Femur (tissue), 1 donor: ENCODE measurements at regions not wholly inside any gene's neighbourhood (a gene's known extent, or its start where the extent isn't known, plus 50 kb on each side); places are given as distances from the start of the nearest gene placed in this dataset.
A peak's percentile ranks its signal among the peaks of the same experiment; 100 is the strongest.

Source experiments
- DNase-seq: peaks from one replicate; pipeline ENCODE4 v3.0.0-alpha.2; 2017

DNA sequence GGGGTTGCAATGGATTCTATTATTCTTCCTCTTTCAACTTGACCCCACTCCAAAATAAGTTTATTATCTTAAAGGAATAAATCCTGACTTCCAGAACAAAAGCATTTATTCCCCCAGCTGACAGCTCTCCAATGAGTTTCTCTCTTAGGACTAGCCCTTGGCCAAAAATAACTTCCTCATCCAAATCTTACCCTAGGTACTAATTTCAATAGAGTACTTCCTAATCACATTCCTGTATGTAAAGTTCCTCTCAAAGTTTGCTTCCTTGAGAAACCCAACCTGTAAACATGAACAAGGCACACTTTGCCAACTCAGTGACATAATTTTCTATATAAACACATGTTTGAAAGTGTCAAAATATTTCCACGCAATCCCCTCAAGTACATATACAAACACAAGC, 671.2 kb upstream of the GALNTL6 start:
- no peak for DNase-seq

DNA sequence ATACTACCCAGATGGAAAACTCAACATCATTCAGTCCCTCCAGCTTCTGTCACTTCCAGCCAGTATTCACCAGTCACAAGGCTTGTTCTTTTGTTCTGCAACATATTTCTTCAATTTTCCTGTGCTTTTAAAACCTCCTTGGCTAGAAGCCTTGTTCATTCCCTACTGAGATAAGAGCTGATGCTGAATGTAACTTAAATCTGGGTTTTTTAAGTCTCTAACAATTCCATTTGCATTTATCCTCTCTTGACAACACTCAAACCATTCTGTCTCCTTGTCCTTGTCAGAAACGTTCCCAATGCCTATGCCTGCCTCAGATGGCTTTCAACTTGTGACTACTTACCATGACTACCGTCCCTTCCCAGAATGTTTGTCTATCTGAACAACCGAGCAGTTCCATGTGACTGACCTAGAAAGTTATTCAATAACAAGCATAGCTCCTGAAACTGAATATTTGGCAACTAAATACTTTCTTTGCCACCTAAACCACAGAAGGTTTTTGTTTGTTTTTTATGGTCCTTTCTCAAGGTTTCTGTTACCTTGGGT, 682.9 kb upstream of the GALNTL6 start:
- DNase-seq: no peak

DNA sequence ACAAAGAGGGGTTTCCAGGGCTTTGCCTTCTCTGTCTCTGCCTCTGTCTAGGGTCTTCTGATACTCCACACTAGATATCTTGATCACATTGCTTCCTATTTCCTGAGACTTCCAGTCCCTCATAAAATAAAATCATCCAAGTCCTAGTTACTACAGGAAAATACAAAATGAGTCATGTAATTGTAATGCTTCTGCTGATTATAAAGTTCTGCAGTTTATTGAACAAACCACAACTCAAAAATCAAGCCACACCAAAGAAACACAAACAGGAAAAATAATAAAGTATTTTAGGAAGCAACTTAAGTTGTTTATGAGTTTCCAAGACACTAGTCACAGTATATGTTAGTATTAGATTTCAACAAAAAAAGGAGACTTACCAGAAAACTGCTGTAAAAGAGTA, 695.1 kb upstream of the GALNTL6 start:
- DNase-seq: no peak

DNA sequence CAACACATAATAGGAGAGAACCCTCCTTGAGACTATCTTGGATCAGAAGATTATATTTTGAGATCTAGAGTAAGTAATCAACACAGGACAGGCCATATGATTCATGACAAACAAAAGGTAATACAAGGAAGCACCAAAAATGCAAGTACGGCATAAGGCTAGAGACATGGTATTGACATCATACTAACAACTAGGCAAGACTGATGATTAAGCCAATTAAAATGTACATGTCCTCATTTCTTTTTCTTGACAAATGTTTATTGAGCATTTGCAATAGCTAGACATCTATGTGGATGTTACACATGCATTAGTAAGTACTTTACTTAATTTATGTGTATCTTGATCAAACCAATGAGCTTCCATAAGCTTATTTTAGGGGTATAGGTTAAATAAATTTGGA, 695.7 kb upstream of the GALNTL6 start:
- no peak for DNase-seq

DNA sequence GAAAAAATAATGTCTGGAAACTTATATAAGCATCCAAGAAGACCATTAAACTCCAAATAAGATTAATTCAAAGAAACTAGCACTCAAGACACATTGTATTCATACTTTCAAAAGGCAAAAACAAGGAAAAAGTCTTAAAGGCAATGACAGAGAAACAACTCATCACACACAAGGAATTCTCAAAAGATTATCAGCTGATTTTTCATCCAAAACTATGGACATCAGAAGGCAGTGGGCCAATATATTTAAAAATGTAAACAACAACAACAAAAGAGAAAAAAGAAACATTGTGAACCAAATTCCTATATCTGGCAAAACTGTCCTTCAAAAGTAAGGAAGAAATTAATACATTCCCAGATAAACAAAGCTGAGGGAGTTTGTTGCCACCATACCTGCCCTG, 711.4 kb upstream of the GALNTL6 start:
- DNase-seq: no peak

DNA sequence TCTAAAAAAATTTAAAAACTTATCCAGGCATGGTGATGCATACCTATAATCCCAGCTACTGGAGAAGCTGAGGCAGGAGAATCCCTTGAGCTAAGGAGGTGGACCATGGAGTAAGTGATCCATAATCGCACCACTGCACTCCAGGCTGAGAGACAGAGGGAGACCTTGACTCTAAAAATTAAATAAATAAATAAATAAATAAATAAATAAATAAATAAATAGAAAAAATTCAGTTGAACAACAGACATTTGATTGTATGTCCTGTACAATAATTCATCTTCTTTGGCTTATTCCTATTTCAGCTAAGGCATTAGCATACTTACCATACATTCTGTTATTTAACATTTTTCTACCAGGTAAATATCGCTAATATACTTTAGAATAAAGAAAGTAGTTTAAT, 726.1 kb upstream of the GALNTL6 start:
- DNase-seq: no peak

DNA sequence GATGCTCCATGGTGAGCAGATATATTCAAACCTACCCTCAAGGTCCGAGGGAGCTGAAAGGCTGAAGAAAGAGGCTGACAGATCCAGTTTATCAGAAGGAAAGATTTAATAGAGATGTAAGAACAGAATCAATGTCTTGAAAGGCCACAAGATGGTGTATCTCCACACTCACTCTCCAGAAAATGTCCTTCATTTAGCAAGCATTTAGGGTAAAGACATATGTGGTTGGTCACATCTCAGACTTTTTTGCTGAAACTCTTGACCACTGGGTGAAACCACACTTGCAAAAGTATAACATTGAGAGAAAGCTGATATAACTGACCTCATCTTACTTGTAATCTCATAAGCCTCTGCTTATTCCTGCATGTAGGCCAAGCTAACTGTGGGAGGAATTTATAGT, 745.8 kb upstream of the GALNTL6 start:
- no peak for DNase-seq

DNA sequence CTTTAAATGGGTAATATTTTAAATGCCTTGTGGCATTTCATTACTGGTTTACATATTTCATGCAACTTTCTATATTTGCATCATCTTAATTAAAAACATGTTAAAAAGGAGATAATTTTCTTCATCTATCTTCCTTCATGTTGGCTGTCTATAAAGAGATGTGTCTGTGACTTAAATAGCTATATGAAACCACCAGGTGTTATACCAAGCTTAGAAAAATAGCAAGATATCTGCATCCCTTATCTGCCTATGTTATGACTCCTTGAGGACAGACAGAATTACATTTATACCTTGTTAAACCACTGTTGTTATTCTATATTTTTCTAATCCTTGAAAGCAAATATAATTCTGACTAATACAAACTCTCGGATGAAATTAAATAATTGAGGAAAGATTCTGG, 763.8 kb upstream of the GALNTL6 start:
- no peak for DNase-seq

DNA sequence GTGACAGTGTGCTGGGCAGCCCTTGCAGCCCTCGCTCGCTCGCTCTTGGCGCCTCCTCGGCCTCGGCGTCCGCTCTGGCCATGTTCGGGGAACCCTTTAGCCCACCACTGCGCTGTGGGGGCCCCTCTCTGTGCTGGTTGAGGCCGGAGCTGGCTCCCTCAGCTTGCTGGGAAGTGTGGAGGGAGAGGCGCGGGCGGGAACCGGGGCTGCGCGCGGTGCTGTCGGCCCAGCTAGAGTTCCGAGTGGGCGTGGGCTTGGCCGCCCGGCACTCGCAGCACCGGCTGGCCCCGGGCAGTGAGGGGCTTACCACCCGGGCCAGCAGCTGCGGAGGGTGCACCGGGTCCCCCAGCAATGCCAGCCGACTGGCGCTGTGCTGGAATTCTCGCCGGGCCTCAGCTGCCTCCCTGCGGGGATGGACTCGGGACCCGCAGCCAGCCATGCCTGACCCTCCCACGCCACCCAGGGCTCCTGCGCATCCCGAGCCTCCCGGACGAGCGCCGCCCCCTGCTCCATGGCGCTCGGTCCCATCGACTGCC, 770.1 kb upstream of the GALNTL6 start:
- DNase-seq: no peak

DNA sequence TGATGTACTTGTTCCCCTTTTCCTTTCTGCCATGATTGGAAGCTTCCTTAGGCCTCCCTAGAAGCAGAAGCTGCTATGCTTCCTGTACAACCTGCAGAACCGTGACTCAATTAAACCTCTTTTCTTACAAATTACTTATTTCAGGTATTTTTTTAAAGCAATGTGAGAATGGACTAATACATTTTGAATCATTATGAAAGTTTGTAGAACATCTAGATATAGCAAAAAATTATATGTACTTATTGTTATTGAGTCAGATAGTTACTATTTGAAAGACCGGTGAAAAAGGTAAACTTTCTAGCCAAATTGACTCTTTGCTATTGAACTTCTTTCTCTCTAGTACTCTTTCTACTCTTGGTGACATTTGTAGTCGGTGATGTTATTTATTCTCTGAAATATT, 777.3 kb upstream of the GALNTL6 start:
- no peak for DNase-seq

DNA sequence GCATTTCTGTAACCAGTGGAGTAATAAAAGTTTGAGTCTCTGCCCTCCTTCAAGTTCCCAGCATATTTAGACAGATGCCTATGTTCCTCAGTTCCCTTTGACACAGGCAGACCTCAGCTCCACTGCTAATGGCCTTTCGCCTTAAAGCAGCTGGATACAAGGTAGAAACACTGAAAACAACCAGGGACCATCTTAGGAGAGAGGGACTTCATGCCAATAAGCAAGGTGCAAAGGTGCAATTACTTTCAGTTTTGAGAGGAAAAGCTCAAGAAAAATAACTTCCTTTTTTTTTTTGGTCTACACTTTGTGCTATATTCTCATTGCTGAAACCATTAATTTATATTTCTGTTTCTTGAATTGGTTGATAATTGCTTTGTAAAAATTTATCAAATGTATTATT, 781.9 kb upstream of the GALNTL6 start:
- DNase-seq: no peak

DNA sequence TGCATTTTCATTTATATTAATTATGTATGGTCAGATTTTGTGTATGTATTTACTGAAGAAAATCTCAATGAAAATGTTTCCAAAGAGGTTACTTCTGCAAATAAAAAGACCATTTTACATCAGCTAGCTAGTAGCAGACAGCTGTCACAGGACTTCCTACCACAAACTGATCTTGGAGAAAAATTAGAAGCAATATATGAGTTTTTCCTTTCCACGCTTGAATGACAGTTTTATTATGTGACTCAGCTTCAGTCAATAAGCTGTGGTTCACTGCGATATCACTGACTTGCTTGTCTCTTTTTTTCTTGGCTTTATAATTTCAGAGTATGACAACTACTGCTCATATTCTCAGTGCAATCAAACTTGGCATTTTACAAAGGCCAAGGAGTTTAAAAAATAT, 787.4 kb upstream of the GALNTL6 start:
- DNase-seq: no peak

DNA sequence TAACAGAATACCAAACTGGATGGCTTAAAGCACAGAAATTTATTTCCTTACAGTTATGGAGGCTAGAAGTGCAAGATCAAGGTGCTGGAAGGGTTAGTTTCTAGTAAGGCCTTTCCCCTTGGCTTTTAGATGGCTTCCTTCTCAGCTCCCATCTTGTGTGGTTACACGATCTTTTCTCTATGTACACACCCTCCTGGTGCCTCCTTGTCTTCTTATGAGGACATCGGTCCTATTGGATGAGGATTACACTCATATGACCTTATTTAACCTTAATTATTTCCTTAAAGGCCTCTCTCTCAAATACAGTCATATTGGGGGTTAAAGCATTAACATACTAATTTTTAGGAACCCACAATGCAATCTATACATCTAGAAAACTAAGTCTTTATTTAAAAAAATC, 787.9 kb upstream of the GALNTL6 start:
- no peak for DNase-seq

DNA sequence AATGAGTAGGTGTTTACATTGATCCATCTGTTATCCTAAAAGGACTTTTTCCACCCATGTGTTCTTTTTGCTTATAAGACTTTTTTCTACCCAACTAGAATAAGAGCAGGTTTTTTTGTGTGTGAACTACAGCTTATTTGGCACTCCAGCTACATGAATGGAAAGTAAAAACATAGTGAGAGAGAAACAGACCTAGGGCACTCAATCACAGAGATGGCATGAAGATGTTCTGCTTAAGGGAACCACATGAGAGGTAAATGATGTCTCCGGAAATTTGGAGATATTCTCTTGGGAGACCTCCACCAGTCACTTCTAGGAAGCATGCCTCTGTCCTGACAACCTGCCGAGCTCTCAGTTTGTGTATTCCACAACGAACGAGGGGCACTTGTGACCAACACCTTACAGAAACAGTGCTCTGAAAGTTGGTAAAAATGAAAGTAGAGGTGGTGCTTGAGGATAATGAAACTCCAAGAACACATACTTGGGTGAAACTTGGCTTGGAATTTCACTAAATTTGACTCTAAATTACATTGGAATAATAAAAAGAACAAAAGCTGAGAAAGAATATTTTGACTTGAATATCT, 788.4 kb upstream of the GALNTL6 start:
- DNase-seq: no peak

DNA sequence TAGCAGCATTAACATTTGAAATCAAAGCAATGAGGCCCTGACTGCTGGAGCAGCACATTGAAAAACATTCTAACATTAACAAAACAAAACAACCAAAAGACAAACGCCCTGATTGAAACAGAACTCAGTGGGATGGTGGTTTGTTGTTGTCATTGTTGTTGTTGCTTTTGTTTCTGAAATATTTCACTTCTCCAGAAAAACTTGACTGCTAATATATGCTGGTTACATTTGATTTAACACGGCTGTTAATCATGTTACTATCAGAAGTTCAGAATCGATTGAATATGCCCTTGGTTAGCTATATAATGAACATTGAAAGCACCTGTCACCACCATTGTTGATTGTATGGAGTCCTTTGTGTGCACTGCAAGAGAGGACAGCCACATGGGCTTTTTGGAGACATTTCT, 790.4 kb upstream of the GALNTL6 start:
- DNase-seq: no peak

DNA sequence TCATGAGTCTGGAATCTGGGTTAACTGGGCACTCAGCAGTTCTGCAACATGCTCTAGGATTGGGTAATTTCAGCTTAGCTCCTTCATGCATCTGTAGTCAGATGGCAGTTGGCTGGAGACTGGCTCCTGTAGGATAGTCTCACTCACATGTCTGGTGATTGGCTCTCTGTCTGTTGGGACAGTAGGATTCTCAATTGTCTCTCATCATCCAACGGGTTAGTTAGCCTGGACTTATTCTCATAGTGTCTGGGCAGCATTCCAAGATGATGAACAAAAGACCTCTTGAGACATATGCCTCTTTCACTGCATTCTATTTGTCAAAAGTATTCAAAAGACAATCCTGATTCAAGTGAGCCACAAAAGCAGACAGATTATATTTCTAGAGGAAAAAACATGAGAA, 795.6 kb upstream of the GALNTL6 start:
- DNase-seq: no peak

DNA sequence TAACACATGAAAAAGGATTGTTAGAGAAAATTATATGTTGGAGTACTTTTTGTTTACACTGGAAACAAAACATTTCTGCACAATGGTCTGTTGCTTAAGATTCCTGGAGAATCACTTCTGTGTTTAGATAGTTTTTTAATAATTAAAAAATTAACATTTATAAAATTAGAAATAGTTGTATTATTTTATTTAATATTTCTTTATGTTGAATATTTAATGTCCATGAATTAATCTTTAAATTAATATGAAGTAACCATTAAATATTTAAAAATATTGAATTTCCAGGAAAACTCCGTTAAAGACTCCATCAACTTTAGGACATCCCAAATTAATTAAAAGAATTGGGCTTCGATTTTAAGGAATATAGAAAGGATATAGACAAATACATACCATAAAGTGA, 797.1 kb upstream of the GALNTL6 start:
- no peak for DNase-seq

DNA sequence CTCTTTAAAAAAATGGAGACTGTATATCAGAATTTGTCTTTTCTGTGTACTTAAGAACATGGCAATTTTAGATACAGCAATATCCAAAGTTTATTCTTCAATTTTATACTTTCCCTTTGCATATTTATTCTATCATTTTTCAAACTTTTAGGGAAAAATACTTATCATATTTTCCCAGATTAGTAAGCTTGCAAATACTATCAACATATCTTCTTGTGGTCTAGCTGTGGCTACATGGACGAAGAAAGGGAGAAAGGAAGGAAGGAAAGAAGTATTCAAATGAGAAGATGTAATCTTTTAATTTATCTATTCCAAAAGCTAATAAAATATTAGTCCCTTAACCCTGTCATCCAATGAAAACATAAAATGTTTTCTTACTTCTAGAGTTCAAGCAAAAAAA, 797.8 kb upstream of the GALNTL6 start:
- no peak for DNase-seq

DNA sequence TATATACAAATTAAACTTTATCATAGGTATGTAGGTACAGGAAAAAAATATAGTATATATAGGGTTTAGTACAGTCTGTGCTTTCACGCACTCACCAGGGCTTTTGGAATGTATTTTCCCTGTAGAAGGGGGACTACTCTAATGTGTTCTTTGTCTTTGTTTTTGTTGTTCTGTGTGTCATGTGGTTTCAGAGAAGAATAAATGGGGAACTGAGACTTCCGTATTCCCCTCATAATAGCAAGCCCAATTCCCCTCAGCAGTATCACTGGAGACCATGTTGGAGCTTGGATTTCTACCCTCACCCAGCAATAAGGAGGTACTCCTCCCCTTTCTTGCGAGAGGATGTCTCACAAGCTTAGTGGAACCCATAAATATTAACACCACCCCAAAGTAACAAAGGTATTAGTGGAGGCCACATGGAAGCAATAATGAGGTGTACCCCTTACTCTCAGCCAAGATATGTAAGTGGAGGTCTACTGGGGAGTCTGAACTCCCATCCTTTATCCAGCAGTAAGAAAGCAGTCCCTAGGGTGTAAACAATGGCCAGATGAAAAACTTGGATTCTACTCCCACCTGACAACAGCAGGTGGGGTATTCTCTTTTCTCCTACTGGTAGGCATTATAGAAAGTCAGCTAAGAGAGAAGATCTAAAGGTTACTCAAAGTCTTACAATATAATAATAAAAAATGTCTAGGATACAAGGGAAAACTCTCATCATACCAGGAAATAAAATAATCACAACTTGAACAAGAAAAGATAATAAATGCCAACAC, 805.4 kb upstream of the GALNTL6 start:
- no peak for DNase-seq

DNA sequence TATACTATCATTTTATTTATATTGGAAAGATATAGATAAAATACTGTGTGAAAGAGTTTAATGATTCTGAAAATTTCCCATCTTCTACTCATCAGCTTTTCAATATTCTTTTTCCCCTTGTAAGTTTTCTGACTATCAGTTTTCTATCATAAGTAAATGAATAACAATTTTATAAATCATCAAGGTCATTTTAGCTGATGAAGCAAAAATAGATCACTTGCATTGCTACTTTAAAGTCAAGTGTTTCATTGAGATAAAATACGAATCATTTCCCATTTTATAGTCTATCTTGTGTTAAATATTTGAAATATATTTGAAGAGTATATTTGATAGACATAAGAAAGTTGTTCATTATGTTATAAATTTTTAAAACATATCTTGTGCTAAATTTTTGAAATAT, 811.0 kb upstream of the GALNTL6 start:
- DNase-seq: no peak

DNA sequence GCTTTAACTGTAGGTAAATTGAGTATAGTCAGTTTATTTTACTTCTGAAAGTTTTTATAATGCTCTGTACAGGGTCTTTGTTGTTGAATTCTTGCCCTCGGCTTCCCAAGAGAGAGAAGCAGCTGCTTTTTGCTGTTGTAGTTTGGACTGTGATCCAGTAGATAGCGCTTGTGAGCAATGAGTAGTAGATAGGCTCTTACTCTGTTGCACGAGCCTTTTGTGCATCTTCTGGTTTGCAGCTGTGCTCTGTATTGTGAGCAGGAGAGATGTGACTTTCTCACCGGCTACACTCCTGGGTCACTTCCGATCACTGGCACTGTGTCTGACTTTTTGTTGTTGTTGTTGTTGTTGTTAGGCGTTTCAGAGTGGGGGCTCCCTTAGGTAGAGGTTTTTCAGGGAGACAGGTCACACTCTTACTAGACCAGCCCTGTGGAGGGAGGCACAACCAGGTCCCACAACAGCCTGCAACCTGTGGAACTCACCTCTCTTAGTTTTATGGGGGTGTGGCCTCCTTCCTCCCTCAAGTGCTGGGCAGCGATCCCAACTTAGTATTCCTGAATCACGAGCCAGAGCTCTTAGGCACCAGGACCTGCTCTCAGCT, 822.1 kb upstream of the GALNTL6 start:
- no peak for DNase-seq

DNA sequence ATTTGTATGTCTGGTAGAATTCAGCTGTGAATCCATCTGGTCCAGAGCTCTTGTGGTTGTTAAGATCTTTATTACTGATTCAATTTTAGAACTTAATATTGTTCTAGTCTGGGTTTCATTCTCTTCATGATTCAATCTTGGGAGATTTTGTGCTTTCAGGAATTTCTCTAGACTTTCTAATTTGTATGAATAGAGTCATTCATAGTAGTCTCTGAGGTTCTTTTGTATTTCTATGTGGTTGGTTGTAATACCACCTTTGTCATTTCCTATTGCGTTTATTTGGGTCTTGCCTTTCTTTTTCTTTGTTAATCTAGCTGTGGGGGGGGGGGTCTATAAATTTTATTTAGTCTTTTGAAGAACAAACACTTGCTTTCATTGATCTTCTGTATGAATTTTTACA, 824.8 kb upstream of the GALNTL6 start:
- DNase-seq: no peak

DNA sequence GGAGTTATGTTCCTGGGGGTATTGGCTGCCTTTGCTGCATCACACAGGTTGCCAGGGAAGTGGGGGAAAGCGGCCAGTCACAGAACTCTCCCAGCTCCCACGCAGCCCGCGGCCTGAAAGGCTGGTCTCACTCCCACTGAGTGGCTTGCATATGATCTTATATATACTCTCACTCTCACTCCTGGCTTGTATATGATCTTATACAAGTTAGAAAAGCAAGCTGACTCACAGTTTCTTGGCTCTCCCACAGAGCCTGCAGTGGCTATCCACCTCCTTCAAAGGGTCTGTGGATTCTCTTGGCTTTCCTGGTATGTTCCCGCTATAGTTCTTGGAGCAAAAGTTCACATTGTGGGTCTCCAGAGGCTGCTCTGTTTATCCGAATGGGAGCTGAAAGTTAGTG, 833.5 kb upstream of the GALNTL6 start:
- DNase-seq: peak; percentile 26

DNA sequence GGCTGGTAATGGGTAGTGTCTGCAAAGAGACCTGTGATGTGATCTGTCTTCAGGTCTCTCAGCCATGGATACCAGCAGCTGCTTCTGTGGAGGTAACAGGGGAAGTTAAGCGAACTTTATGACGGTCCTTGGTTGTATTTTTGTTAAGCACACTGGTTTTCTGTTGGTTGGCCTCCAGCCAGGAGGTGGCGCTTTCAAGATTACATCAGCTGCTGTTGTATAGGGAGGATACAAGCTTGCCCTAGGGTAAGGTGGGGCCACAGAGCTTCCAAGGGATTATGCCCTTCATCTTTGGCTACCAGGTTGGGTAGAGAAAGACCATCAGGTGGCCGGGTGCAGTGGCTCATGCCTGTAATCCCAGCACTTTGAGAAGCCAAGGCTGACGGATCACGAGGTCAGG, 834.2 kb upstream of the GALNTL6 start:
- no peak for DNase-seq
